ENCODE measurements at regions not wholly inside any gene's neighbourhood (a gene's known extent, or its start where the extent isn't known, plus 50 kb on each side); places are given as distances from the start of the nearest gene placed in this dataset.

GRCh38 chr3:113055201-113055600, 64.4 kb downstream of the GTPBP8 start:
- TF ChIP-seq CTCF (IDR thresholded peaks at IDR 0.05) (no peak), POLR2A (IDR thresholded peaks at IDR 0.05) (no peak)

Data from tibial nerve (tissue), 3 donors.